Esophagus muscularis mucosa (tissue), 4 donors: ENCODE measurements at regions not wholly inside any gene's neighbourhood (a gene's known extent, or its start where the extent isn't known, plus 50 kb on each side); places are given as distances from the start of the nearest gene placed in this dataset.

Experiments
- DNase-seq: peaks from one replicate; pipeline ENCODE4 v3.0.0-alpha.2; 2017; ENCODE audit errors: extremely low spot score
- H3K27ac ChIP-seq, 4 donors: fragments of 200-600 bp; sonication (generic); replicated peaks in 1 of 4; 1 replicate in 3 of 4; 2 replicates in 1 of 4; pipeline ENCODE4 v1.5.1; 2016 to 2019; ENCODE audit warnings: mild to moderate bottlenecking in 1 of 4
- H3K27me3 ChIP-seq, 4 donors: fragments of 200-600 bp; sonication (generic); one replicate each; pipeline versions ENCODE4 v1.5.1 to v1.6.0; 2016 to 2019
- H3K36me3 ChIP-seq, 4 donors: fragments of 200-600 bp; sonication (generic); one replicate each; pipeline ENCODE4 v1.5.1; 2016 to 2019
- H3K4me1 ChIP-seq, 4 donors: fragments of 200-600 bp; sonication (generic); one replicate each; pipeline ENCODE4 v1.5.1; 2016 to 2019
- H3K4me3 ChIP-seq, 4 donors: fragments of 200-600 bp; sonication (generic); 1 replicate in 2 of 4; 2 replicates in 2 of 4; pipeline ENCODE4 v1.5.1; 2016 to 2019; ENCODE audit warnings: mild to moderate bottlenecking in 4 of 4, moderate library complexity in 1 of 4
- H3K9me3 ChIP-seq, 4 donors: fragments of 200-600 bp; sonication (generic); 1 replicate in 3 of 4; 2 replicates in 1 of 4; pipeline ENCODE4 v1.5.1; 2016 to 2019
- CTCF ChIP-seq, 3 experiments: fragments of 200-600 bp in 2 of 3; fragments of 450-650 bp in 1 of 3; sonication (generic) in 2 of 3; IDR thresholded peaks; one replicate each; pipeline ENCODE4 v1.5.1; 2017 to 2019; ENCODE audit warnings: antibody characterized with exemption in 3 of 3, mild to moderate bottlenecking in 2 of 3, moderate library complexity in 1 of 3
- EP300 ChIP-seq: sonication (generic); formaldehyde crosslinking; IDR thresholded peaks from one replicate; pipeline ENCODE4 v1.6.1; 2017; ENCODE audit warnings: antibody characterized with exemption
- POLR2A ChIP-seq: fragments of 450-650 bp; IDR thresholded peaks from one replicate; pipeline ENCODE4 v1.6.1; 2017; ENCODE audit warnings: antibody characterized with exemption, moderate library complexity, mild to moderate bottlenecking, low read depth
- POLR2AphosphoS5 ChIP-seq, 2 donors: sonication (generic); formaldehyde crosslinking; IDR thresholded peaks; one replicate each; pipeline ENCODE4 v1.6.1; 2017; ENCODE audit warnings: antibody characterized with exemption in 2 of 2
- WGBS: methylation state at CpG from one replicate; pipeline ENCODE4 v1.1.5; 2018; 5-methylcytosine and 5-hydroxymethylcytosine counted together
- intact Hi-C: fragments of 100-400 bp; cut with DNase I; formaldehyde crosslinking; loops from one replicate; pipeline ENCODE4 v1.15.1; 2023

- Histone ChIP-seq H3K27ac (no peak overlapping the region), H3K27me3 (no peaks in the 10 kb centered on the region), H3K4me1 (no peaks in the 10 kb centered on the region), H3K36me3 (no peaks in the 10 kb centered on the region), H3K9me3 (no peaks in the 10 kb centered on the region), H3K4me3 (no peak overlapping the region)
- DNase-seq: no peak
- 99% methylated on average over 4 of the region's 4 CpGs for WGBS
- intact Hi-C loops: no loop called here
- TF ChIP-seq EP300 (no peak), CTCF (IDR thresholded peaks at IDR 0.05) (no peak), POLR2AphosphoS5 (IDR thresholded peaks at IDR 0.05) (no peak), POLR2A (no peak)
Observed at GRCh38 chr3:160090653-160091052, 102.0 kb downstream of the IL12A start.

- no peaks in the 10 kb centered on the region for H3K4me1 ChIP-seq
- H3K27me3 ChIP-seq: no peaks in the 10 kb centered on the region
- DNase-seq: no peak
- no peak for TF ChIP-seq CTCF (IDR thresholded peaks at IDR 0.05)
- no peaks in the 10 kb centered on the region for H3K9me3 ChIP-seq
- intact Hi-C loops: no loop called here
- H3K27ac ChIP-seq: no peak overlapping the region
- no peak overlapping the region for H3K4me3 ChIP-seq
- WGBS: 87% methylated on average over 4 of the region's 4 CpGs
- no peaks in the 10 kb centered on the region for H3K36me3 ChIP-seq
Observed at GRCh38 chr3:160091441-160091840, 102.8 kb downstream of the IL12A start.

- Histone ChIP-seq H3K36me3 (no peaks in the 10 kb centered on the region), H3K4me3 (no peak overlapping the region), H3K27ac (no peak overlapping the region), H3K9me3 (no peaks in the 10 kb centered on the region), H3K27me3 (no peaks in the 10 kb centered on the region), H3K4me1 (no peaks in the 10 kb centered on the region)
- 96% methylated on average over 4 of the region's 4 CpGs for WGBS
- TF ChIP-seq CTCF (IDR thresholded peaks at IDR 0.05): no peak
- no peak for TF ChIP-seq EP300
- TF ChIP-seq POLR2A: no peak
- no peak for TF ChIP-seq POLR2AphosphoS5 (IDR thresholded peaks at IDR 0.05)
- intact Hi-C loops: no loop called here
- no peak for DNase-seq
Observed at GRCh38 chr3:160092760-160093159, 104.1 kb downstream of the IL12A start.

- no peaks in the 10 kb centered on the region for H3K4me1 ChIP-seq
- 92% methylated on average over 4 of the region's 4 CpGs for WGBS
- H3K27ac ChIP-seq: no peak overlapping the region
- no peaks in the 10 kb centered on the region for H3K27me3 ChIP-seq
- no peaks in the 10 kb centered on the region for H3K36me3 ChIP-seq
- H3K4me3 ChIP-seq: no peak overlapping the region
- TF ChIP-seq EP300: no peak
- no peak for TF ChIP-seq POLR2A
- no peak for TF ChIP-seq POLR2AphosphoS5 (IDR thresholded peaks at IDR 0.05)
- no peak for TF ChIP-seq CTCF (IDR thresholded peaks at IDR 0.05)
- no peak for DNase-seq
- no peaks in the 10 kb centered on the region for H3K9me3 ChIP-seq
- intact Hi-C loops: no loop called here
Observed at GRCh38 chr3:160094562-160094961, 105.9 kb downstream of the IL12A start.

GRCh38 chr3:160097478-160097877 is 108.8 kb downstream of the IL12A start:
- H3K4me1 ChIP-seq: no peaks in the 10 kb centered on the region
- no peaks in the 10 kb centered on the region for H3K36me3 ChIP-seq
- H3K9me3 ChIP-seq: no peaks in the 10 kb centered on the region
- H3K27ac ChIP-seq: no peak overlapping the region
- no peak for DNase-seq
- no peak overlapping the region for H3K4me3 ChIP-seq
- 97% methylated on average over 11 of the region's 11 CpGs for WGBS
- intact Hi-C loops: no loop called here
- TF ChIP-seq CTCF (IDR thresholded peaks at IDR 0.05): no peak
- no peak for TF ChIP-seq POLR2A
- no peaks in the 10 kb centered on the region for H3K27me3 ChIP-seq
